IPS-20b (cell line): ENCODE measurements at regions not wholly inside any gene's neighbourhood (a gene's known extent, or its start where the extent isn't known, plus 50 kb on each side); places are given as distances from the start of the nearest gene placed in this dataset.

Source experiments
- H3K27ac ChIP-seq: one replicate; pipeline ENCODE4 v1.5.1; 2013; ENCODE audit warnings: low read length
- H3K27me3 ChIP-seq: 2 replicates; pipeline ENCODE4 v1.6.1; 2013; ENCODE audit warnings: mild to moderate bottlenecking, low read length, inconsistent platforms; ENCODE audit not compliant: insufficient read depth
- H3K36me3 ChIP-seq: 2 replicates; pipeline ENCODE4 v1.6.1; 2013; ENCODE audit warnings: low read depth, mild to moderate bottlenecking, inconsistent platforms, low read length, moderate library complexity; ENCODE audit not compliant: insufficient read depth
- H3K4me1 ChIP-seq: 2 replicates; pipeline ENCODE4 v1.6.1; 2013; ENCODE audit warnings: mild to moderate bottlenecking, control low read depth, inconsistent platforms, low read length, moderate library complexity; ENCODE audit not compliant: insufficient read depth
- H3K4me3 ChIP-seq: 2 replicates; pipeline ENCODE4 v1.5.1; 2013; ENCODE audit warnings: mild to moderate bottlenecking, low read length, inconsistent platforms
- H3K9ac ChIP-seq: 2 replicates; pipeline ENCODE4 v1.6.1; 2013; ENCODE audit warnings: low read depth, mild to moderate bottlenecking, inconsistent platforms, low read length, moderate library complexity
- H3K9me3 ChIP-seq: 2 replicates; pipeline ENCODE4 v1.6.1; 2013; ENCODE audit warnings: mild to moderate bottlenecking, low read depth, low read length, inconsistent platforms; ENCODE audit not compliant: insufficient read depth

GRCh38 chr18:75492852-75493251 lies 65.3 kb upstream of the SMIM21 start:
- no peaks in the 10 kb centered on the region for H3K4me1 ChIP-seq
- no peak overlapping the region for H3K9ac ChIP-seq
- H3K36me3 ChIP-seq = no peaks in the 10 kb centered on the region
- H3K27ac ChIP-seq = no peak overlapping the region
- H3K27me3 ChIP-seq = no peaks in the 10 kb centered on the region
- H3K4me3 ChIP-seq = no peak overlapping the region
- no peaks in the 10 kb centered on the region for H3K9me3 ChIP-seq

GRCh38 chr18:75491361-75491760 lies 63.9 kb upstream of the SMIM21 start:
- H3K9ac ChIP-seq = no peak overlapping the region
- H3K27me3 ChIP-seq = no peaks in the 10 kb centered on the region
- no peaks in the 10 kb centered on the region for H3K9me3 ChIP-seq
- no peak overlapping the region for H3K4me3 ChIP-seq
- no peak overlapping the region for H3K27ac ChIP-seq
- H3K36me3 ChIP-seq = no peaks in the 10 kb centered on the region
- H3K4me1 ChIP-seq = no peaks in the 10 kb centered on the region

GRCh38 chr18:75489493-75490190 lies 62.1 kb upstream of the SMIM21 start:
- Histone ChIP-seq H3K36me3 (no peaks in the 10 kb centered on the region), H3K4me1 (no peaks in the 10 kb centered on the region)

GRCh38 chr18:75483662-75484061 lies 56.2 kb upstream of the SMIM21 start:
- H3K4me1 ChIP-seq = no peaks in the 10 kb centered on the region
- no peaks in the 10 kb centered on the region for H3K36me3 ChIP-seq
- no peaks in the 10 kb centered on the region for H3K27me3 ChIP-seq
- H3K9me3 ChIP-seq = peaks cover 30% of the 10 kb centered on the region
- H3K4me3 ChIP-seq = no peak overlapping the region
- H3K27ac ChIP-seq = no peak overlapping the region
- H3K9ac ChIP-seq = no peak overlapping the region

More at GRCh38 chr18:75489493-75490190, 62.1 kb upstream of the SMIM21 start:
- Histone ChIP-seq H3K9ac (no peak overlapping the region), H3K4me3 (no peak overlapping the region), H3K27me3 (no peaks in the 10 kb centered on the region), H3K27ac (no peak overlapping the region), H3K9me3 (no peaks in the 10 kb centered on the region)

GRCh38 chr18:75482880-75483279 lies 55.4 kb upstream of the SMIM21 start:
- Histone ChIP-seq H3K4me1 (no peaks in the 10 kb centered on the region), H3K9ac (no peak overlapping the region), H3K27me3 (no peaks in the 10 kb centered on the region), H3K9me3 (peaks cover 30% of the 10 kb centered on the region), H3K27ac (no peak overlapping the region), H3K4me3 (no peak overlapping the region), H3K36me3 (no peaks in the 10 kb centered on the region)

GRCh38 chr18:75480487-75480886 lies 53.0 kb upstream of the SMIM21 start:
- no peak overlapping the region for H3K9ac ChIP-seq
- peaks cover 30% of the 10 kb centered on the region for H3K9me3 ChIP-seq
- H3K4me3 ChIP-seq = no peak overlapping the region
- H3K4me1 ChIP-seq = peaks cover 5% of the 10 kb centered on the region
- no peaks in the 10 kb centered on the region for H3K27me3 ChIP-seq
- no peaks in the 10 kb centered on the region for H3K36me3 ChIP-seq
- H3K27ac ChIP-seq = no peak overlapping the region

- H3K9ac ChIP-seq = no peak overlapping the region
- H3K36me3 ChIP-seq = no peaks in the 10 kb centered on the region
These were observed 51.7 kb upstream of the SMIM21 start for GRCh38 chr18:75478996-75479880.

GRCh38 chr18:75477900-75478299 lies 50.4 kb upstream of the SMIM21 start:
- no peaks in the 10 kb centered on the region for H3K27me3 ChIP-seq
- no peaks in the 10 kb centered on the region for H3K36me3 ChIP-seq
- peaks cover 6% of the 10 kb centered on the region for H3K4me1 ChIP-seq
- no peak overlapping the region for H3K27ac ChIP-seq
- no peak overlapping the region for H3K4me3 ChIP-seq
- peaks cover 17% of the 10 kb centered on the region for H3K9me3 ChIP-seq
- H3K9ac ChIP-seq = no peak overlapping the region

More at GRCh38 chr18:75478996-75479880, 51.7 kb upstream of the SMIM21 start:
- Histone ChIP-seq H3K4me1 (peaks cover 6% of the 10 kb centered on the region), H3K27ac (no peak overlapping the region), H3K9me3 (peaks cover 30% of the 10 kb centered on the region), H3K27me3 (no peaks in the 10 kb centered on the region), H3K4me3 (no peak overlapping the region)
